ENCODE measurements at regions not wholly inside any gene's neighbourhood (a gene's known extent, or its start where the extent isn't known, plus 50 kb on each side); places are given as distances from the start of the nearest gene placed in this dataset.

DNA sequence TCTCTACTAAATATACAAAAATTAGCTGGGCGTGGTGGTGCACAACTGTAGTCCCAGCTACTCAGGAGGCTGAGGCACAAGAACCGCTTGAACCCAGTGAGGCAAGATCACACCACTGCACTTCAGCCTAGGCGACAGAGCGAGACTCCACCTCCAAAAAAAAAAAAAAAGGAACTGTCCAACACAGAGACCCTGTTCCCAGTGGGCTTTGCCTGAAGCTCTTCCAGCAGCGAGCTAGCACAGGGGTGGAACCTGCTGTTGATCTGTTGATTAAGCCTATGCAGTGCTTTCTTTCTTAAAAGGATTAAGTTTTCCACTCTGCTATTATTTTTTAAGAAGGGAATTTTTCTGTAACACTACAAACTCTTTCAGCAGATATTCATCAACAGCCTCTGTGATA is 171.0 kb upstream of the TUT7 start:
- TF ChIP-seq, protein P1, sequence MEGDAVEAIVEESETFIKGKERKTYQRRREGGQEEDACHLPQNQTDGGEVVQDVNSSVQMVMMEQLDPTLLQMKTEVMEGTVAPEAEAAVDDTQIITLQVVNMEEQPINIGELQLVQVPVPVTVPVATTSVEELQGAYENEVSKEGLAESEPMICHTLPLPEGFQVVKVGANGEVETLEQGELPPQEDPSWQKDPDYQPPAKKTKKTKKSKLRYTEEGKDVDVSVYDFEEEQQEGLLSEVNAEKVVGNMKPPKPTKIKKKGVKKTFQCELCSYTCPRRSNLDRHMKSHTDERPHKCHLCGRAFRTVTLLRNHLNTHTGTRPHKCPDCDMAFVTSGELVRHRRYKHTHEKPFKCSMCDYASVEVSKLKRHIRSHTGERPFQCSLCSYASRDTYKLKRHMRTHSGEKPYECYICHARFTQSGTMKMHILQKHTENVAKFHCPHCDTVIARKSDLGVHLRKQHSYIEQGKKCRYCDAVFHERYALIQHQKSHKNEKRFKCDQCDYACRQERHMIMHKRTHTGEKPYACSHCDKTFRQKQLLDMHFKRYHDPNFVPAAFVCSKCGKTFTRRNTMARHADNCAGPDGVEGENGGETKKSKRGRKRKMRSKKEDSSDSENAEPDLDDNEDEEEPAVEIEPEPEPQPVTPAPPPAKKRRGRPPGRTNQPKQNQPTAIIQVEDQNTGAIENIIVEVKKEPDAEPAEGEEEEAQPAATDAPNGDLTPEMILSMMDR (IDR thresholded peaks at IDR 0.05; ENCODE audit: low read depth, low read length, missing control alignments): no peak
- no peaks in the 10 kb centered on the region for H3K36me3 ChIP-seq (replicated peaks)
- no peak overlapping the region for H3K4me3 ChIP-seq (ENCODE audit: low read depth, low read length)
- H3K27me3 ChIP-seq (replicated peaks): no peaks in the 10 kb centered on the region
- no peak overlapping the region for H3K27ac ChIP-seq
- in situ Hi-C loops (cut with HindIII; ENCODE audit: low pct_ligation_motif_present, low sequenced_read_pairs): no loop called here
- DNase-seq: no peak

DNA sequence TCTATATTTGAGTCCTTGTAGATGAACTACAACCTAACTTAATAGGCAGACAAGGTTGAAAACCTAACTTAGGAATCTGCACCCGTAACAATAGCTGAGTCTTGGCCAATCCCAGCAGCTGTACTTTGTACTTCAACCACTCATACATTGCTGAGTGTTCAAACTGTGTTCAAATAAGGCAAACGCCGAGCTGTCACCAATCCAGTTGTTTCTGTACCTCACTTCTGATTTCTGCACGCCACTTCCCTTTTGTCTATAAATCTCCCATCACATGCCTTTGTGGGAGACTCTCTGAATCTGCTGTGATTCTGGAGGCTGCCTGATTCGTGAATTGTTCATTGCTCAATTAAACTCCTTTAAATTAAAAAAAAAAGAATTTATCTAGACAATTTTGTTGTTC is 167.8 kb upstream of the TUT7 start:
- H3K27me3 ChIP-seq (replicated peaks): no peaks in the 10 kb centered on the region
- H3K4me3 ChIP-seq (ENCODE audit: low read depth, low read length): no peak overlapping the region
- TF ChIP-seq, protein P1 (IDR thresholded peaks at IDR 0.05; ENCODE audit: low read depth, low read length, missing control alignments): no peak
- DNase-seq: no peak
- H3K36me3 ChIP-seq (replicated peaks): no peaks in the 10 kb centered on the region
- no peak overlapping the region for H3K27ac ChIP-seq
- in situ Hi-C loops (cut with HindIII; ENCODE audit: low pct_ligation_motif_present, low sequenced_read_pairs): no loop called here

DNA sequence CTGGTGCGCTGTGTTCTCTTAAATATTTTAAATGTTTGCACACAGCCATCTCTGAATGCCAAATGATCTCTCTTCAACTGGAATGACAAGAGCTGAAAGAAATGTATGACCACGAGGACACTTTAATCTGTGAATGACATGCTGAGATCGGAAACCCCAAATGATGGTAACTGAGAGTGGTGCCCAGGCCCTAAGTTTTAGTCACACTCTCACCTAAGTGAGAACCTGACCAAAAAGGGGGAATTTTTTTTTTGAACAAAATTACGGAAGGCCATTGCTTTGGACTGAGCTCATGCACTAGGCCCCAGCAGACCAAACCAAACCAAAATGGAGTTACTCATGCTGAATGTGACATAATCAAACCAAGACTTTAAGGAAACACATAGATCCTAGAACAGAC is 167.1 kb upstream of the TUT7 start:
- Histone ChIP-seq H3K27ac (no peak overlapping the region), H3K4me3 (ENCODE audit: low read depth, low read length) (no peak overlapping the region), H3K27me3 (replicated peaks) (no peaks in the 10 kb centered on the region), H3K36me3 (replicated peaks) (no peaks in the 10 kb centered on the region)
- TF ChIP-seq, protein P1 (IDR thresholded peaks at IDR 0.05; ENCODE audit: low read depth, low read length, missing control alignments): no peak
- in situ Hi-C loops (cut with HindIII; ENCODE audit: low pct_ligation_motif_present, low sequenced_read_pairs): no loop called here
- DNase-seq: no peak

DNA sequence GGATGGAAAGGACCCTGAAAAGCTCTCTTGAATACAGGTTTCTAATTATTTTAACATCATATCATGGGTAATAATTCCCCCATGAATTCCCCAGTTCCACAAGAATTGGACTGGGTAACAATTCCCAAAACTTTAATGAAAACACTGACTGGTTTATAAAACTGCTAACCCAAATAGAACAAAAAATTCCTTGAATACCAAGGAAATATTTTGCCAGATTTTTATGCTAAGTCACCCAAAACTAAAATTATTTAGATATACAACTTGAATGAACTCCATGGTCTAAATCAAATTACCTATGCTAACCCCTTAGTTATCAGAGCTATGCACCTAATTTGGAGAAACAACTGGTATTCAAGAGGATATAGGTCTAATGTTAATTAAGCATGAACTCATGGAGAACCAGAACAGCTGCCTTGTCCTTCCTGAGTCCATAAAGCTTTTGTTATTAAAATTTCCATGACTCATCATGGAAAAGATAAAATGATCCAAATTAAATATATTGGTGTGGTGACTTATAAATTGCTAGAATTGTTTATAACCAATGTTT is 164.9 kb upstream of the TUT7 start:
- Histone ChIP-seq H3K36me3 (replicated peaks) (no peaks in the 10 kb centered on the region), H3K4me3 (ENCODE audit: low read depth, low read length) (no peak overlapping the region), H3K27ac (no peak overlapping the region), H3K27me3 (replicated peaks) (no peaks in the 10 kb centered on the region)
- TF ChIP-seq, protein P1 (IDR thresholded peaks at IDR 0.05; ENCODE audit: low read depth, low read length, missing control alignments): no peak
- DNase-seq: no peak
- in situ Hi-C loops (cut with HindIII; ENCODE audit: low pct_ligation_motif_present, low sequenced_read_pairs): no loop called here

DNA sequence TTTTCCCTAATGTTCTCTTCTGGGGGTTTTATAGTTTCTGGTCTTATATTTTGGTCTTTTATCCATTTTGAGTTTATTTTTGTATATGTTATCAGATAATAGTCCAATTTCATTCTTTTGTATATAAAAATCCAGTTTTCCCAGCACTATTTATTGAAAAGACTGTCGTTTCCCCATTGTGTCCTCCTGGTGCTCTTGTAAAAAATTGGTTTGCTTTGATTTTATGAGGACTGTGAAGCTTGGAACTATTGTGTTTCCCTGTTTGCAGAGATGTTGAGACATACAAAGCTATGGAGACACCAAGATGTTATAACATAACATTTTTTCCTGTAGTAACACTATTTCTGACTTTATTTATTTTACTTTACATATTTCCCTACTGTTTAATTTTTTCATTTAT is 163.3 kb upstream of the TUT7 start:
- Histone ChIP-seq H3K27ac (no peak overlapping the region), H3K4me3 (ENCODE audit: low read depth, low read length) (no peak overlapping the region), H3K27me3 (replicated peaks) (no peaks in the 10 kb centered on the region), H3K36me3 (replicated peaks) (no peaks in the 10 kb centered on the region)
- DNase-seq: no peak
- in situ Hi-C loops (cut with HindIII; ENCODE audit: low pct_ligation_motif_present, low sequenced_read_pairs): no loop called here
- TF ChIP-seq, protein P1 (IDR thresholded peaks at IDR 0.05; ENCODE audit: low read depth, low read length, missing control alignments): no peak

DNA sequence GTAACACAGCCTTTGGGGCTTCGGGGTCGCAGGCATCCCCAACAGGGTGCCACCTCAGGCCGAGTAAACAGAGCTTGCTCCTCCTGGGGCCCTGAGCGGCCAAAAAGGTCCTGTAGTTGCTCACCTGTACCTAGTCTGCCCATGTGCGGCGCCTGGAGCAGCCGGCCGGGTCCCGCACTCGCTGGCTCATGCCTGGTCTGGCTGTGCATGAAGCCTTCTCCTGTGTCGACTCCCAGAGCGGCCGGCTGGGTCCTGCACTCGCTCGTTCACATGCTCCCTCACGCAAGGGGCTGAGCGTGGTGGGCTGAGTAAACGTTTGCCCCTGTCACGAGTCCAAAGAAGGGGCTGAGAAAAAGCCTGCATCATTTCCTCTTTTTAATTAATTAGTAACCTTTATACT is 162.4 kb upstream of the TUT7 start:
- H3K4me3 ChIP-seq (ENCODE audit: low read depth, low read length): no peak overlapping the region
- TF ChIP-seq, protein P1 (IDR thresholded peaks at IDR 0.05; ENCODE audit: low read depth, low read length, missing control alignments): no peak
- in situ Hi-C loops (cut with HindIII; ENCODE audit: low pct_ligation_motif_present, low sequenced_read_pairs): no loop called here
- H3K27me3 ChIP-seq (replicated peaks): no peaks in the 10 kb centered on the region
- H3K36me3 ChIP-seq (replicated peaks): no peaks in the 10 kb centered on the region
- no peak for DNase-seq
- H3K27ac ChIP-seq: no peak overlapping the region
